ENCODE measurements at regions not wholly inside any gene's neighbourhood (a gene's known extent, or its start where the extent isn't known, plus 50 kb on each side); places are given as distances from the start of the nearest gene placed in this dataset.
A peak's percentile ranks its signal among the peaks of the same experiment; 100 is the strongest.

DNA sequence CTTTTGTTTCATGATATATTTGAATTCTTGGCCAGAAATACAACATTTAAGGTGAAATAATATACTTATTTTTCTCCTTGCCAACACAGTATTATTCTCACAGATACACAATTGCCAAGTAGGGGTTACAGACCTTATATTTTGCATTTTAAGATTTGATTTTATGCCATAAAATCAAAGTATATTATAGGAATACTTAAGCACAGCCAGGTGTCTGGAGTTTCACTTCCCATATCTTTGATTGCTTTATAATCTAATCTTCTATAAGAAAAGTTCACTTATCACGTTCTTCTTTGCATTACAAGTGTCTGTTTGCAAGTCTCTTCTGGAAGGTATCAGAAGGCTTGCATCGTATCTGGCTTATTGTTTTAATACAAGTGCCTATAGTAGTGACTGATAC, 327.7 kb upstream of the MANEA start:
- TF ChIP-seq, protein P1, sequence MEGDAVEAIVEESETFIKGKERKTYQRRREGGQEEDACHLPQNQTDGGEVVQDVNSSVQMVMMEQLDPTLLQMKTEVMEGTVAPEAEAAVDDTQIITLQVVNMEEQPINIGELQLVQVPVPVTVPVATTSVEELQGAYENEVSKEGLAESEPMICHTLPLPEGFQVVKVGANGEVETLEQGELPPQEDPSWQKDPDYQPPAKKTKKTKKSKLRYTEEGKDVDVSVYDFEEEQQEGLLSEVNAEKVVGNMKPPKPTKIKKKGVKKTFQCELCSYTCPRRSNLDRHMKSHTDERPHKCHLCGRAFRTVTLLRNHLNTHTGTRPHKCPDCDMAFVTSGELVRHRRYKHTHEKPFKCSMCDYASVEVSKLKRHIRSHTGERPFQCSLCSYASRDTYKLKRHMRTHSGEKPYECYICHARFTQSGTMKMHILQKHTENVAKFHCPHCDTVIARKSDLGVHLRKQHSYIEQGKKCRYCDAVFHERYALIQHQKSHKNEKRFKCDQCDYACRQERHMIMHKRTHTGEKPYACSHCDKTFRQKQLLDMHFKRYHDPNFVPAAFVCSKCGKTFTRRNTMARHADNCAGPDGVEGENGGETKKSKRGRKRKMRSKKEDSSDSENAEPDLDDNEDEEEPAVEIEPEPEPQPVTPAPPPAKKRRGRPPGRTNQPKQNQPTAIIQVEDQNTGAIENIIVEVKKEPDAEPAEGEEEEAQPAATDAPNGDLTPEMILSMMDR (IDR thresholded peaks at IDR 0.05; ENCODE audit: low read depth, low read length, missing control alignments), result no peak
- in situ Hi-C loops (cut with HindIII; ENCODE audit: low sequenced_read_pairs), result no loop called here

DNA sequence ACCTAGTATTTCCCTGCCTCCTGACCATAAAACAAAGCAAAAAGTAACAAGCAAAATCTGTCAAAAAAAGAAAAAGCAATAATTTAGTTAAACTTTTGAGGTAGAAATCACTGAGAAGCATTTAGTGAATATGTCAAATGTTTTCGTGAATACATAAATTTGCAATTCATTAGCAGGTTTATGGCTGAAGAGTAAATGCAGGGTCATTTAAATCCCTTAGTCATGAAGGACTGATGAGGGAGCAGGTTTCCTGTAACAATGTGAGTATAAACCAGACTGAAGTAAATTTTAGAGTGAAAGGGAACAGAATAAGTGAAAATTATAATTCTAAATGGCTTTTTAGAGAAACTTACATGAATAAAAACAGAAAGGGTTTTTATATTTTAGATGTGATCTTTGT, 313.5 kb upstream of the MANEA start:
- in situ Hi-C loops (cut with HindIII; ENCODE audit: low sequenced_read_pairs), result no loop called here
- DNase-seq (ENCODE audit: low read depth), result no peak
- H3K4me3 ChIP-seq (ENCODE audit: low read depth, low read length), result no peak overlapping the region
- TF ChIP-seq, protein P1 (IDR thresholded peaks at IDR 0.05; ENCODE audit: low read depth, low read length, missing control alignments), result no peak

More for the DNA sequence above, 327.7 kb upstream of the MANEA start:
- no peak for DNase-seq (ENCODE audit: low read depth)
- H3K4me3 ChIP-seq (ENCODE audit: low read depth, low read length), result no peak overlapping the region

DNA sequence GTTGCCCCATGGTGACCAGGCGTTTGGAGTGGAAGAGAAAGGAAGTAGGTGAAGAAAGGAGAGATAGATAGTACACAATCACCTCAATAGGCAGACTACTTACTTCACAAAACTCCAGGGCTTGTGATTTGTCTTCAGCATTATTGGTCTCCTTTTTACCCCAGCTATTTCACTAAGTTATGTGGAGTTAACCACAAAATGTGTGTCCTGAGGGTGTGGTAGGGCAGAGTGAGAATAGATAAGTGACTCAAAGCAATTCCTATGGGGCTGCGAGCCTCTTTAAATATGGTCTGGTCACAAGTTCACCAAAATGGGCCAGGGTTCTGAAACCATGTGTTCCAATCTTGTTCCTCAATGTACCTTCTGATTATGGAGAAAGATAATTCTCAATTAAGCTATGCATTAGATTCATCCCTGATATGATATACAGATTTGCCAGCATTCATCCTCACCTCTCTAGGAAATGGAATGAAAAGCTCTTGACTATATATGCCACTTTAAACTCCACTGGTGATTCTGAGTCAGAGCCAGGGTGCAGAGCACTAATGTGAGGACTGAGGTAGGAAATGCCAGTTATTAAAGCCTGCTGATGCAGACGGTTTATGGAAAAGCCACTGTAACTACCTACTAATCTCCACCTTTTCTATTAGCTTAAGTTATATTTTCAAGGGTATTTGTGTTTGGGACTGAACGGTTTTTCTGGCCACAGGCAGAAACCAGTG, 310.6 kb upstream of the MANEA start:
- TF ChIP-seq, protein P1 (IDR thresholded peaks at IDR 0.05; ENCODE audit: low read depth, low read length, missing control alignments), result no peak
- no peak overlapping the region for H3K4me3 ChIP-seq (ENCODE audit: low read depth, low read length)
- DNase-seq (ENCODE audit: low read depth), result no peak
- in situ Hi-C loops (cut with HindIII; ENCODE audit: low sequenced_read_pairs), result no loop called here

DNA sequence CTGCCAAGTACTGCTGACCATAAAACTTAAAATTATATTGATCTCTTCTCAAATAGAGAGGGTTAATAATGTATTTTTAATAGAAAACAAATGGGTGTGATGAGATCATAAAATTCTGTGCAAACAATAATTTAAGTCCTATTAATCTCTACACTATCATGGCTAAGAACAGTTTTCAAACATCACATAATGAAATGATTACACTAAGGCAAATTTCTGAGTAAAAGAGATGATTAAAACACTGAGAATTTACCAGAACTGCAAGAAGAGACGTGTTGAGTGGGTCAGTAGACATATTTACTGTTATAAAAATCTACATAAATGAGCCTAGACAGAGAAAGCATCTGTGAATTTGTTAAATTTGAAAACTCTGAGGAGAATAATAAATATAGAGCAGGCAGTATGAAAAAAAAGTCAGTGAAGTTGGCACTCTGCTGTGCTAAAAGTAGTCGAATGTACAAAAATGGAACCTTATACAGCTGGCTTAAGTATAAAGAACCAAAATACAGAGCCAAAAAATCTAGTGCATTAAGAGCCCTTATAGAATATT, 302.6 kb upstream of the MANEA start:
- no peak for DNase-seq (ENCODE audit: low read depth)
- no peak overlapping the region for H3K4me3 ChIP-seq (ENCODE audit: low read depth, low read length)
- TF ChIP-seq, protein P1 (IDR thresholded peaks at IDR 0.05; ENCODE audit: low read depth, low read length, missing control alignments), result no peak
- in situ Hi-C loops (cut with HindIII; ENCODE audit: low sequenced_read_pairs), result no loop called here

DNA sequence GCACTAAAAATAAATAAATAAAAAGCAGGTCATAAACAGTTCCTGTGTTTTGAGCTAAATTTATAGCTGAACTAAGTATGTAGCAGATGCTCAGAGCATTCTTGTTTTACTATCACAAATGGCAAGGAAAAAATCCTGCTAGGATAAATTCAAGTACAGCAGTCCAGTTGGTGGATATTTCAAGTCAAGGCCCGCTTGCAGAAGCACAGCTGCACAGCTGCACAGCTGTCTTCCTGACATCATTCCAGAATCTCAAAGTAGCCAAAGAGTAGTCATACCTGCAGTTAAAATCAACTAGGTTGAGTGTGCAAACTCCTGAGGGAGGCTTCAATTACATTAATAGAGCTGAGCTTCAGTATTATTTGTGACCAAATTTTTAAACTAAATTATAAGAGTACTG, 297.7 kb upstream of the MANEA start:
- in situ Hi-C loops (cut with HindIII; ENCODE audit: low sequenced_read_pairs), result no loop called here
- no peak for DNase-seq (ENCODE audit: low read depth)
- no peak overlapping the region for H3K4me3 ChIP-seq (ENCODE audit: low read depth, low read length)
- TF ChIP-seq, protein P1 (IDR thresholded peaks at IDR 0.05; ENCODE audit: low read depth, low read length, missing control alignments), result no peak

DNA sequence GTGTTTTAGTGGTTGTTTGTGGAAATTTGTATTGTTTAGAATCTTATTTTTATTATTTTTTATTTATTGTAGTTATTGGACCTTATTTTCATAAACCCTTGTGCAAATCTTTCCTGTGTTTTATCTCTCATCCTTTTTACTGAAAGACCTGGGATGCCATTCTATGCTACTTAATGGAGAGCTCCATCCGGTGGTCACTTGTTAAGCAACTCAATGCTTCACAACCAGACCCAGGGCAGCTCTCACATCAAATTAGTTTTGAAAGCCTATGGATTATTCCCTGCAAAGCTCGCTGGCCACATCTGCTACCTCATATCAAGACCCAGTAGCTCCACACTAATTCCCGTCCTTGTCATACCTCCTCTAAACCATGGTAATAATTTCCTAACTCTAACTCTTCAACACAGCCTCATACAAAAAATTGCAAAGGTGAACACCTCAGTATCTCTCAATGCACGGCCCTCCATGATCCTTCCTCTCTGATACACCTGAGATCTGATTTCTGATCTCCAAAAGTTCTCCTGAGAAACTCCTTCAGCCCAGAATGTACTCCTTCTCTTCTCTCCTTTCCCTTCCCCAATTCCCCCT, 296.6 kb upstream of the MANEA start:
- peak; percentile 29 for DNase-seq (ENCODE audit: low read depth)

More for the DNA sequence above, 296.6 kb upstream of the MANEA start:
- H3K4me3 ChIP-seq (ENCODE audit: low read depth, low read length), result no peak overlapping the region
- TF ChIP-seq, protein P1 (IDR thresholded peaks at IDR 0.05; ENCODE audit: low read depth, low read length, missing control alignments), result peak; percentile 68
- in situ Hi-C loops (cut with HindIII; ENCODE audit: low sequenced_read_pairs), result no loop called here
